GM12892 (cell line): ENCODE measurements at regions not wholly inside any gene's neighbourhood (a gene's known extent, or its start where the extent isn't known, plus 50 kb on each side); places are given as distances from the start of the nearest gene placed in this dataset.

Experiments used
- POLR2A ChIP-seq: IDR thresholded peaks from 2 replicates; pipeline ENCODE4 v1.6.1; 2011; ENCODE audit warnings: low read depth, low read length, control low read depth
- TAF1 ChIP-seq: IDR thresholded peaks from 2 replicates; pipeline ENCODE4 v1.6.1; 2011; ENCODE audit warnings: low read depth, mild to moderate bottlenecking, control low read depth, low read length, borderline replicate concordance

DNA sequence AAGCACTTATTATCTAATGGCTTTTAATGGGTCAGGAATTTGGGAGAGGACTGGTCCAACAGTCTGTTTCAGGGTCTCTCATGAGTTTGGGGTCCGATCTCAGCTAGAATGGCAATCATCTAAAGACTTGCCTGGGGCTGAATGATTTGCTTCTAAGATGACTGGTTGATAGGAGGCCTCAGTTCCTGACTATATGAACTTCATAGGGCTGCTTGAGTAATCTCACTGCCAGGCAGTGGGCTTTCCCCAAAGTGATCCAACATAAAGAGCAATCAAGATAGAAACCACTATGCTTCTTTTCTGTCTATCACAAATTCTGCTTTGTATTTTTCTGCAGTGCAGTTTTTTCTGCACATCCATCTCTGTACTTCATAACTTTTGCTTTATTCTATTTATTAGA lies 793.5 kb upstream of the CHAC2 start:
- TF ChIP-seq TAF1 (no peak), POLR2A (no peak)
